GM12892 (cell line): ENCODE measurements at regions not wholly inside any gene's neighbourhood (a gene's known extent, or its start where the extent isn't known, plus 50 kb on each side); places are given as distances from the start of the nearest gene placed in this dataset.

Experiments used
- POLR2A ChIP-seq: IDR thresholded peaks from 2 replicates; pipeline ENCODE4 v1.6.1; 2011; ENCODE audit warnings: low read depth, low read length, control low read depth
- POLR2AphosphoS5 ChIP-seq: IDR thresholded peaks from 2 replicates; pipeline ENCODE4 v1.6.1; 2011; ENCODE audit warnings: low read depth, low read length, control low read depth
- TAF1 ChIP-seq: IDR thresholded peaks from 2 replicates; pipeline ENCODE4 v1.6.1; 2011; ENCODE audit warnings: low read depth, mild to moderate bottlenecking, control low read depth, low read length, borderline replicate concordance

- TF ChIP-seq POLR2A (no peak), POLR2AphosphoS5 (no peak), TAF1 (no peak)
Measured at GRCh38 chr6:56900784-56901183, 54.1 kb upstream of the BEND6 start.
